HG03342 (cell line): ENCODE measurements at regions not wholly inside any gene's neighbourhood (a gene's known extent, or its start where the extent isn't known, plus 50 kb on each side); places are given as distances from the start of the nearest gene placed in this dataset.

ENCODE experiments used
- ATAC-seq: cut with Tn5 transposase; IDR thresholded peaks from one replicate; pipeline ENCODE4 v1.9.1; 2021; ENCODE audit warnings: mild to moderate bottlenecking, moderate library complexity; ENCODE audit not compliant: unreplicated experiment

DNA sequence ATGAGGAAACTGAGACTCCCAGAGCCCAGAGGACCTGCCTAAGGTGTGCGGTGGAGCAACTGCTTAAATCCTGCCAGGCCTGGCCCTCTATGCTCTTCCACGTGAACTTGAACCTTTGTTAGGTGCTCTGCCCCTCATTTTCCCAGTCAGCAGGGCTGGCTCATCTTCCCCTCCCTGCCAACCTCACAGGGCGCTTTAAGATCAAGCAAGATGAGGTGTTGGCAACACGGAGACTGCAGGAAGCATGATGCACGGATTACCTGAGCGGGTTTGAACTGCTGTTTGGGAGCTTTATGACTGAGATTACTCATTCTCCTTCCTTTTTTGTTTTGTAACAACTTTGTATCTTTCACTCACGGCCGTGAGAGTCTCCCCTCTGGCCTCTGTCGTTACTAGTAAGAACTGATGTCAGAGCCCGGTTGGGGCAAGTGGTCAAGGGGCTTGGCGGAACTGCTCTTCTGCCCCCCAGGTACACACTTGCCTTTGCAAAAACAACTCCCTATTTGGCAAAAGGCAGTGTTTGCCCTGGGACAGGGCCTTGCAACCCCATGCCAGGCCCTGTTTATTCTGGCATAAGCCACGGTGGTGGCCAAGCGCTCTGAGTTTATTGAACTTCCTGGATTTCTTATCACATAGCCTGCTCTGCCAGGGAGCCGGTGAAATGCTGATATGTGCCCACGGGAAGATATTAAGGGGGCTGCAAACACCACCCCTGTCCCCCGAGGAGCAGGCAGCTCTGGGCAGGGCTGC is 127.8 kb downstream of the INHBB start:
- ATAC-seq: no peak

DNA sequence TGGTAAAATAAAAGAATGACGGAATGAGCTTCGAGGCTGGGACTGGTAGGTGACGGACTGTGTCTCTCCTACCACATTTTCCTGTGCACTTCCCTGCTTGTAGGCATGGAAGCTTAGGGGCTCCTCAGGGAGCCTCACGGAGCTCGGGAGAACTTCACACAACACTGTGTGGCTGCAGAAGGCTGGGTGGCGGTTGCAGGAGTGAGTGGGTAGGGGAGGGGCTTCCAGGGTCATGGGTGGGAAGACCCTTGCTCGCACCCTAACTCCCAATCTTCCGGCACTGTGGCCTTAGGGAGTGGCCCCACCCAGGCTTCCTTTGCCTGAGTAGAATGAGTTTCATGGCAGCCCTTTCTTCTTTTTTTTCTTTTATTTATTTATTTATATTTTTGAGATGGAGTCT is 128.6 kb downstream of the INHBB start:
- ATAC-seq: no peak

DNA sequence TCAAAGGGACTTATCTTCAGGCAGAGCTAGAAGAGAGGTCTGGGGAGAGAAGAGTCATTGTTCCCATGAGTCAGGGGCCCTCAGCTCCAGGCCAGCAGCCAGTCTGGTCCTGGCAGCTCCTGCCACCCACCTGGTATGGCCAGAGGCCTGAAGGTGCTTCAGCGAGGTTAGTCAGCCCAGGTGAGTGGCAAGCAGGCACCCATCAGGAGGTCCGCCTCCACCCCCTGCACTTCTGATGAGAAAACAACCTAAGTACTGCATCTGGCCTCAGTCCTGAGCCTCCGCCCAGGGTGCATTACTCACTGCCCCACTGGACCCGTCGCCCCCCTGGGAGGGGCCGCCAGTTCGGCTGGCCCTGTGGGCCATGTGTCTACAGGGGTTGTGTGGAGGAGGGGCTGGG is 130.2 kb downstream of the INHBB start:
- ATAC-seq: no peak

DNA sequence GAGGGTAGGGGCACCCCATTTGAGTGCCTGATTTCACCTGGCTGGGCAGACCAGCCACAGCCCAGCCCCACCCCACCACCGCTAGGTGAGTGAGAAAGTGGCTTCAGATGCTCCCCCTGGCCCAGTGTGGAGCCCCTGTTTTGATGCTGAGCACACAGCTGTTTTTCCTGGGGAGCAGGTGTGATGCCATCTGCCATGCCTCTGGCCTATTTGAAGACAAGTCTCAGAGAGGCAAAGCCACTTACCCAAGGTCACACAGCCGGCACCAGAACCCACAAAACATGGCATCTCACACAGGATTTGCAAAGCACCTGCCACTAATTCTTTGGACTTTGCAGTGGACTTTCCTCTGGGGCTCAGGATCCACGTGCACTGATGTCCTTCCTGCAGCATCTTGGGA is 131.3 kb downstream of the INHBB start:
- ATAC-seq: no peak

- no peak for ATAC-seq
Observed at GRCh38 chr2:120477831-120478481, 132.0 kb downstream of the INHBB start.

- no peak for ATAC-seq
Observed at GRCh38 chr2:120480346-120480902, 134.5 kb downstream of the INHBB start.

GRCh38 chr2:120480903-120481445 is 135.0 kb downstream of the INHBB start:
- no peak for ATAC-seq

DNA sequence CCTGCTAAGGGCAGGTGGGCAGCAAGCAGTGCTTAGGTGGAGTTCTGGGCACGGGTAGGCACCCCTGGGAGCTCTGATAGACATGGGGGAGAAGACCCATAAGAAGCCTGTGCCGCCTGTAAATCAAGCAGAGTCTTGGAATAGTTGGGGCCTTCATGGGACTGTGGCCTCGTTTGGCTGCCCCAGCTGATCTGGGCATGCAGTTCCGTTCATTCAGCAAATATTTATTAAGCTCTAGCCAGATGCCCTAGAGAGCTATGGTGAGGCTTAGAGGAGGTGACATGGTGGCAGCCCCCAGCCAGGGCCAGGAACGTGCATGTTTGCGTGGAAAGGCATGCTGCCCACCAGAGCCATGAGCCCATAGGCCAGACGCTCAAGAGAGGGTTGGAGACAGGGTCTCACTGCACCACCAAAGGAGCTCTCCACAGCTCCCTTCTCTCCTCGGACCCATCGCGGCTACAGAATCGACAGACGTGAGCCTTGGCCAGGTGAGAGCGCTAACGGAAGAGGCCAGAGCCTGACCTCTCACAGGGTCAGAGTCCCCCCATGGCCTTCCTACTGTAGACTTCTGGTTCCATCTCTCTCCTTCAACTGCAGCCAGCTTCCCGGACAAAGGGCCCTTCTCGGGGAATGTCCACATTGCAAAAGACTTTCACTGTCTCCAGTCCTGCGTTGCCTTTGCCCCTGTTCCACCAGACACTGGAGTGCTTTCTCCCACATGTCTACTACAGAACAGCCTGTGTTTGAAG is 135.7 kb downstream of the INHBB start:
- no peak for ATAC-seq

GRCh38 chr2:120482334-120482733 is 136.4 kb downstream of the INHBB start:
- no peak for ATAC-seq

- ATAC-seq: no peak
Observed at GRCh38 chr2:120483355-120483754, 137.4 kb downstream of the INHBB start.

DNA sequence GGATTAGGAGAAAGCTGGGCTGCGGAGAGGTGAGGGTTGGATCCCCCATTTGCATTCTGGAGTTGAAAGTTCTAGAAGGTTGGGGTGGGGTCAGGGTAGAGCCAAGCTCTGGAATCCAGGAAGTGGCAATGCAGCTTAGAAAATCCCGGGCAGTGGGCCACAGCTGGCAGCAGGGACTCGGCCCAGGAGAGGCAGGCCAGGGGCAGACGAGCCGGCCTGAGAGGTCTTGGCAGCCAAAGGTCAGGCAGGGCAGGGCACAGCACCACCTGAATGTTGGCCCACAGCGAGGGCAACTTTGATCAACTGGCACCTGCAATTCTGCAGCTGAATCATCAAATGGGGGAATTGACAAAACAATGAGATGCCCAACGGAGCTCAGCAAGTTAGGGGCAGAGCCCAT is 139.2 kb downstream of the INHBB start:
- no peak for ATAC-seq

- ATAC-seq: no peak
Observed at GRCh38 chr2:120486441-120486840, 140.5 kb downstream of the INHBB start.

DNA sequence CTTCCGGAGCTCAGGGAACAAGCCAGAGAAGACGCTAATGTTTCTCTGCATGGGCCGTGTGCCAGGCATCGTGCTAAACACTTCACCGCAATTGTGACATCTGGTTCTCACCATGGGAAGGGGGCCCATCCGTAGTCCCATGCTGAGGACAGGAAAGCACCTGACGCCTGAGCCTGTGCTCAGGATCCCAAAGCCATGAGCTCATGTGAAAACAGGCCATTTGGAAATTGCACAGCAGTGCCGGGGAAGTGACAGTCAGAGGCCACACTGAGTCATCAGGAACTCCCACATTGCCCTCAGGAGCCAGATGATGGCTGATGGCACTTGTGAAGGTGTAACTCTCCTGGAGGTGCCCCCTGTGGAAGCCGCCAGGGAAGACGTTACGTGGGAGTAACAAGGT is 141.0 kb downstream of the INHBB start:
- no peak for ATAC-seq

- no peak for ATAC-seq
Observed at GRCh38 chr2:120488531-120488930, 142.6 kb downstream of the INHBB start.

- no peak for ATAC-seq
Observed at GRCh38 chr2:120489023-120489422, 143.1 kb downstream of the INHBB start.

DNA sequence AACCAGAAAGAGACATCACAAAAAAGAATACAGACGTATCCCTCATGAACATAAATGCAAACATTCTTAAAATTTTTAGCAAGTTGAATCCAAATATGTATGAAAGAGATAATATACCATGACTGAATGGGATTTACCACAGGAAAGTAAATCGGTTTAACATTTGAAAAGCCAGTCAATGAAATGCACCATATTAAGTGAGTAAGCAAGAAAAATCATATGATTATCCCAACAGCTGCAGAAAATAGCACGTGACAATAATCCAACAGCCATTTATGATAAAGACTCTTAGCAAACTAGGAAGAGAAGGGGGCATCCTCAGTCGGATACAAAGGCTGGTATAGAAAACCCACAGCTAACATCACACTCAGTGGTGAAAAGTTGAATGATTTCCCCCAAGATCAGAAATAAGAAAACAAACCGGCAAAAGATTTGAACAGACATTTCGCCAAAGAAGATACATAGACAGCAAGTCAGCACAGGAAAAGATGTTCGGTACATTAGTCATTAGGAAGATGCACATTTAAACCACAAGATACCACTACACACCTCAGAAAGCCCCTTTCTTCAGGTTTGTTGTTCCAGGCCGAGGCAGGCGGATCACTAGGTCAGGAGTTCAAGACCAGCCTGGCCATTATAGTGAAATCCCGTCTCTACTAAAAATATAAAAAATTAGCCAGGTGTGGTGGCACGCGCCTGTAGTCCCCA is 144.3 kb downstream of the INHBB start:
- ATAC-seq: no peak

DNA sequence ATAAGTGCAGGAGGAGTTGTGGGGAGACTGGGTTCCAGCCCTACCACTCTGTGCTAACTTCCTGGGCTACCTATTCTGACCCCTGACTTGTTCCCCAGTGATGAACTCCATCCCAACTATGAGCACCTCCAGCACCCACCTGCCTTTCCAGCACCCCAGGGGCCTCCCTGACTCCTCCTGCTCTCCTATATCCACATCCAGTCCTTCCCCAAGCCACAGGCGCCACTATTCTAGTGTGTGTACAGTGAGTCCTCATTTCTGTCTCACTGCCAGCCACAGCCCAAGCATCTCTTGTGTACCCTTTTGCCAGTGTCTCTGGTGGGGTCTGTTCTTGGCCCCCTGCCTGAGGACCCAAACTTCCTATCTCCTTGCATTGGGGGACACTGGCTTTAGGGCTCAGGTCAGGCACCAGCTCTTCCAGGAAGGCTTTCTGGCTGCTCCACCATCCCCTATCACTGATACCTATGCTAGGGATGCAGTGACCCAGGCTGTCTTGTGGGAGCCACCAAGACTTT is 145.2 kb downstream of the INHBB start:
- no peak for ATAC-seq

- ATAC-seq: no peak
Observed at GRCh38 chr2:120493231-120493630, 147.3 kb downstream of the INHBB start.

DNA sequence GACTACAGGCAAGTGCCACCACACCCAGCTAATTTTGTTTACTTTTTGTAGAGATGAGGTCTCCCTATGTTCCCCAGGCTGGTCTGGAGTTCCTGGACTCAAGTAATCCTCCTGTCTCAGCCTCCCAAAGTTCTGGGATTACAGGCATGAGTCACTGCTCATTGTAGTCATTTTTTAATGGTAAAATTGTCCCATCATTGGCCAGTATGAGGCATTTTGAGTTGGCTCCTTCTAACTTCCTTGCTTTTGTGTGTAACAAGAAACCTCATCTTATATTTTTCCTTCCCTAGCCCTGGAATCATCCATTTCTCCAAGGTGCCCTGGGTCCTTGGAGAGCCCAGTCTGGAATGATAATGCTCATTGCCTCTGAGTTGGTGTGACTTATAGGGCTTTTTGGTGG is 148.5 kb downstream of the INHBB start:
- no peak for ATAC-seq

- no peak for ATAC-seq
Observed at GRCh38 chr2:120495586-120495985, 149.7 kb downstream of the INHBB start.

- ATAC-seq: no peak
Observed at GRCh38 chr2:120496235-120496634, 150.3 kb downstream of the INHBB start.
